ENCODE measurements at regions not wholly inside any gene's neighbourhood (a gene's known extent, or its start where the extent isn't known, plus 50 kb on each side); places are given as distances from the start of the nearest gene placed in this dataset.

GRCh38 chr19:30651691-30652090 lies 279.5 kb downstream of the ZNF536 start:
- TF ChIP-seq POLR2A (IDR thresholded peaks at IDR 0.05), result no peak
- TF ChIP-seq CTCF (IDR thresholded peaks at IDR 0.05), result no peak

All from adrenal gland (tissue), 5 donors.